T-cell (primary cell): ENCODE measurements at regions not wholly inside any gene's neighbourhood (a gene's known extent, or its start where the extent isn't known, plus 50 kb on each side); places are given as distances from the start of the nearest gene placed in this dataset.

Experiments
- ATAC-seq, 4 experiments: fragments of 200-7000 bp in 3 of 4; fragments of 150-1000 bp in 1 of 4; cut with Tn5 transposase; replicated peaks in 1 of 4; 1 replicate in 3 of 4; 2 replicates in 1 of 4; pipeline ENCODE4 v1.10.0; 2021; ENCODE audit warnings: moderate library complexity in 3 of 4, mild to moderate bottlenecking in 2 of 4, moderate number of reproducible peaks in 1 of 4
- CTCF ChIA-PET, 2 donors: fragments of 300-600 bp; sonication (Branson Sonifier 250); formaldehyde crosslinking; loops; one replicate each; lab custom pipeline; 2022; ENCODE audit warnings: antibody characterized with exemption in 2 of 2; lab: Charles Lee
- POLR2A ChIA-PET, 2 donors: fragments of 300-600 bp; sonication (Branson Sonifier 250); formaldehyde crosslinking; loops; one replicate each; lab custom pipeline; 2022; ENCODE audit warnings: antibody characterized with exemption in 2 of 2; lab: Charles Lee
- DNase-seq, 35 experiments: peaks; one replicate each; pipeline versions ENCODE4 v3.0.0 to v3.0.0-alpha.2; 2013 to 2023
- H3K27ac ChIP-seq: one replicate; pipeline ENCODE4 v1.5.1; 2013; ENCODE audit warnings: low read length
- H3K27me3 ChIP-seq, 2 experiments: replicated peaks in 1 of 2; 1 replicate in 1 of 2; 2 replicates in 1 of 2; pipeline versions ENCODE4 v1.6.1 to v1.7.0; 2013; ENCODE audit warnings: low read length in 1 of 2, mixed read lengths in 1 of 2; ENCODE audit not compliant: control insufficient read depth in 2 of 2, insufficient read depth in 2 of 2; ENCODE audit errors: extremely low read depth in 1 of 2
- H3K36me3 ChIP-seq, 2 donors: 1 replicate in 1 of 2; 2 replicates in 1 of 2; pipeline versions ENCODE4 v1.6.1 to v1.7.0; 2013; ENCODE audit warnings: low read length in 1 of 2; ENCODE audit not compliant: control insufficient read depth in 2 of 2, insufficient read depth in 1 of 2; ENCODE audit errors: extremely low read depth in 1 of 2
- H3K4me1 ChIP-seq, 2 experiments: 1 replicate in 1 of 2; 2 replicates in 1 of 2; pipeline versions ENCODE4 v1.6.1 to v1.7.0; 2013; ENCODE audit warnings: low read length in 2 of 2, mixed read lengths in 1 of 2; ENCODE audit not compliant: insufficient read depth in 2 of 2, control insufficient read depth in 1 of 2; ENCODE audit errors: extremely low read depth in 1 of 2
- H3K4me3 ChIP-seq, 2 donors: 1 replicate in 1 of 2; 2 replicates in 1 of 2; pipeline versions ENCODE4 v1.5.1 to v1.7.0; 2013; ENCODE audit warnings: mild to moderate bottlenecking in 2 of 2, low read length in 1 of 2, moderate library complexity in 1 of 2; ENCODE audit not compliant: control insufficient read depth in 1 of 2; ENCODE audit errors: extremely low read depth in 1 of 2
- H3K9me3 ChIP-seq: 2 replicates; pipeline ENCODE4 v1.7.0; 2013
- H3K27ac Mint-ChIP-seq, 2 donors: one replicate each; pipeline ENCODE4 v1.8.0; 2020 to 2021; ENCODE audit warnings: mild to moderate bottlenecking in 2 of 2, mixed read lengths in 2 of 2
- H3K27me3 Mint-ChIP-seq, 2 donors: one replicate each; pipeline ENCODE4 v1.8.0; 2021 to 2022; ENCODE audit warnings: mixed read lengths in 2 of 2
- H3K36me3 Mint-ChIP-seq: one replicate; pipeline ENCODE4 v1.8.0; 2021; ENCODE audit warnings: mixed read lengths
- H3K4me1 Mint-ChIP-seq, 3 donors: one replicate each; pipeline ENCODE4 v1.8.0; 2020 to 2022; ENCODE audit warnings: mixed read lengths in 3 of 3, mild to moderate bottlenecking in 1 of 3
- H3K4me3 Mint-ChIP-seq, 3 donors: one replicate each; pipeline ENCODE4 v1.8.0; 2020 to 2022; ENCODE audit warnings: mild to moderate bottlenecking in 3 of 3, mixed read lengths in 3 of 3, moderate library complexity in 3 of 3
- H3K9me3 Mint-ChIP-seq, 3 donors: one replicate each; pipeline ENCODE4 v1.8.0; 2020 to 2022; ENCODE audit warnings: mixed read lengths in 3 of 3
- WGBS: methylation state at CpG from one replicate; pipeline ENCODE4 v1.1.5; 2013; ENCODE audit warnings: missing lambda C conversion rate; ENCODE audit not compliant: insufficient coverage; 5-methylcytosine and 5-hydroxymethylcytosine counted together

- H3K4me1 ChIP-seq = no peaks in the 10 kb centered on the region
- POLR2A ChIA-PET = no interaction called here
- H3K27me3 Mint-ChIP-seq = peaks cover 0 to 4% of the 10 kb centered on the region in 2 donors
Observed at GRCh38 chr13:39910041-39910440, 254.6 kb downstream of the COG6 start.

GRCh38 chr13:39910833-39911232, 255.4 kb downstream of the COG6 start:
- H3K9me3 ChIP-seq = no peaks in the 10 kb centered on the region
- H3K4me3 ChIP-seq = no peak overlapping the region
- H3K4me3 Mint-ChIP-seq = no peak overlapping the region
- H3K27ac Mint-ChIP-seq = no peak overlapping the region
- H3K4me1 ChIP-seq = no peaks in the 10 kb centered on the region
- H3K27me3 Mint-ChIP-seq = peaks cover 2 to 4% of the 10 kb centered on the region in 2 donors
- H3K27ac ChIP-seq = no peak overlapping the region
- no peaks in the 10 kb centered on the region for H3K9me3 Mint-ChIP-seq
- ChIA-PET CTCF (interaction anchor here in 1 of 2 donors (0.5 kb wide), 1 partner anchor 298 kb away, joined by 3 read pairs; no protein-coding TSS in a partner anchor), POLR2A (no interaction called here)
- no peaks in the 10 kb centered on the region for H3K27me3 ChIP-seq
- no peaks in the 10 kb centered on the region for H3K36me3 Mint-ChIP-seq
- no peak for DNase-seq
- H3K4me1 Mint-ChIP-seq = peaks cover 8 to 12% (median 9%) of the 10 kb centered on the region in 3 donors
- no peaks in the 10 kb centered on the region for H3K36me3 ChIP-seq
- ATAC-seq = no peak

More at GRCh38 chr13:39910041-39910440, 254.6 kb downstream of the COG6 start:
- H3K4me3 Mint-ChIP-seq = no peak overlapping the region
- no peaks in the 10 kb centered on the region for H3K36me3 ChIP-seq
- no peak overlapping the region for H3K4me3 ChIP-seq
- ATAC-seq (no peak), DNase-seq (no peak)
- 100% methylated on average over 1 of the region's 1 CpG for WGBS
- H3K36me3 Mint-ChIP-seq = no peaks in the 10 kb centered on the region
- H3K27ac Mint-ChIP-seq = no peak overlapping the region
- H3K9me3 ChIP-seq = no peaks in the 10 kb centered on the region
- no peaks in the 10 kb centered on the region for H3K27me3 ChIP-seq
- peaks cover 8 to 12% (median 9%) of the 10 kb centered on the region in 3 donors for H3K4me1 Mint-ChIP-seq
- H3K27ac ChIP-seq = no peak overlapping the region
- CTCF ChIA-PET = no interaction called here
- peaks cover 0 to 2% (median 2%) of the 10 kb centered on the region in 3 donors for H3K9me3 Mint-ChIP-seq

- ATAC-seq (no peak), DNase-seq (no peak)
- no peaks in the 10 kb centered on the region for H3K9me3 ChIP-seq
- no peak overlapping the region for H3K4me3 Mint-ChIP-seq
- H3K36me3 ChIP-seq = no peaks in the 10 kb centered on the region
- no peak overlapping the region for H3K27ac Mint-ChIP-seq
- H3K4me1 Mint-ChIP-seq = peaks cover 8 to 12% (median 9%) of the 10 kb centered on the region in 3 donors
- no peaks in the 10 kb centered on the region for H3K36me3 Mint-ChIP-seq
- H3K4me1 ChIP-seq = no peaks in the 10 kb centered on the region
- H3K27ac ChIP-seq = no peak overlapping the region
- no peaks in the 10 kb centered on the region for H3K27me3 ChIP-seq
- peaks cover 2 to 4% of the 10 kb centered on the region in 2 donors for H3K27me3 Mint-ChIP-seq
- POLR2A ChIA-PET = no interaction called here
- 68% methylated on average over 3 of the region's 4 CpGs for WGBS
- no peaks in the 10 kb centered on the region for H3K9me3 Mint-ChIP-seq
- CTCF ChIA-PET = no interaction called here
- no peak overlapping the region for H3K4me3 ChIP-seq
Observed at GRCh38 chr13:39913339-39913738, 257.9 kb downstream of the COG6 start.

GRCh38 chr13:39913928-39914327, 258.5 kb downstream of the COG6 start:
- Mint-ChIP-seq H3K4me1 (peaks cover 8 to 12% (median 9%) of the 10 kb centered on the region in 3 donors), H3K9me3 (no peaks in the 10 kb centered on the region), H3K27me3 (peaks cover 2 to 4% of the 10 kb centered on the region in 2 donors), H3K36me3 (no peaks in the 10 kb centered on the region), H3K4me3 (no peak overlapping the region), H3K27ac (no peak overlapping the region)
- ChIA-PET CTCF (no interaction called here), POLR2A (no interaction called here)
- no peak for ATAC-seq
- no peaks in the 10 kb centered on the region for H3K4me1 ChIP-seq
- H3K4me3 ChIP-seq = no peak overlapping the region
- H3K9me3 ChIP-seq = no peaks in the 10 kb centered on the region
- no peak overlapping the region for H3K27ac ChIP-seq
- no peak for DNase-seq
- no peaks in the 10 kb centered on the region for H3K36me3 ChIP-seq
- H3K27me3 ChIP-seq = no peaks in the 10 kb centered on the region
- WGBS = 61% methylated on average over 2 of the region's 2 CpGs

GRCh38 chr13:39915418-39915817, 260.0 kb downstream of the COG6 start:
- DNase-seq = no peak
- ATAC-seq = no peak
- ChIA-PET CTCF (no interaction called here), POLR2A (no interaction called here)
- Mint-ChIP-seq H3K36me3 (no peaks in the 10 kb centered on the region), H3K4me1 (peaks cover 5 to 6% (median 6%) of the 10 kb centered on the region in 3 donors), H3K27me3 (peaks cover 2 to 4% of the 10 kb centered on the region in 2 donors), H3K4me3 (no peak overlapping the region), H3K27ac (no peak overlapping the region), H3K9me3 (no peaks in the 10 kb centered on the region)
- H3K4me3 ChIP-seq = no peak overlapping the region
- no peaks in the 10 kb centered on the region for H3K27me3 ChIP-seq
- H3K4me1 ChIP-seq = no peaks in the 10 kb centered on the region
- H3K27ac ChIP-seq = no peak overlapping the region
- H3K9me3 ChIP-seq = no peaks in the 10 kb centered on the region
- H3K36me3 ChIP-seq = no peaks in the 10 kb centered on the region

GRCh38 chr13:39916330-39916729, 260.9 kb downstream of the COG6 start:
- H3K4me3 Mint-ChIP-seq = no peak overlapping the region
- DNase-seq = no peak
- H3K4me1 Mint-ChIP-seq = no peaks in the 10 kb centered on the region
- ChIA-PET POLR2A (no interaction called here), CTCF (interaction anchor here in 1 of 2 donors (1.4 kb wide), 1 partner anchor 26 kb away, joined by 4 read pairs; no protein-coding TSS in a partner anchor)
- Histone ChIP-seq H3K27ac (no peak overlapping the region), H3K4me3 (no peak overlapping the region), H3K36me3 (no peaks in the 10 kb centered on the region), H3K27me3 (no peaks in the 10 kb centered on the region), H3K4me1 (no peaks in the 10 kb centered on the region), H3K9me3 (no peaks in the 10 kb centered on the region)
- WGBS = 100% methylated on average over 1 of the region's 2 CpGs
- no peak for ATAC-seq
- H3K9me3 Mint-ChIP-seq = no peaks in the 10 kb centered on the region
- H3K36me3 Mint-ChIP-seq = no peaks in the 10 kb centered on the region
- no peak overlapping the region for H3K27ac Mint-ChIP-seq
- H3K27me3 Mint-ChIP-seq = peaks cover 2 to 4% of the 10 kb centered on the region in 2 donors
